Progenitor cell of endocrine pancreas (in vitro differentiated cells): ENCODE measurements at regions not wholly inside any gene's neighbourhood (a gene's known extent, or its start where the extent isn't known, plus 50 kb on each side); places are given as distances from the start of the nearest gene placed in this dataset.

Experiments
- DNase-seq: peaks from one replicate; pipeline ENCODE4 v3.0.0; 2021; ENCODE audit warnings: low spot score; ENCODE audit not compliant: unreplicated experiment
- H3K27ac Mint-ChIP-seq: 2 replicates; pipeline ENCODE4 v1.8.0; 2021; ENCODE audit warnings: mild to moderate bottlenecking, moderate library complexity, mixed read lengths
- H3K27me3 Mint-ChIP-seq: 2 replicates; pipeline ENCODE4 v1.8.0; 2021; ENCODE audit warnings: mixed read lengths
- H3K36me3 Mint-ChIP-seq: 2 replicates; pipeline ENCODE4 v1.8.0; 2022; ENCODE audit warnings: mixed read lengths; ENCODE audit not compliant: insufficient read depth
- H3K4me1 Mint-ChIP-seq: 2 replicates; pipeline ENCODE4 v1.8.0; 2021; ENCODE audit warnings: low read depth, mixed read lengths
- H3K4me3 Mint-ChIP-seq: 2 replicates; pipeline ENCODE4 v1.8.0; 2021; ENCODE audit warnings: low read depth, mild to moderate bottlenecking, moderate library complexity, mixed read lengths
- H3K9me3 Mint-ChIP-seq: 2 replicates; pipeline ENCODE4 v1.8.0; 2021; ENCODE audit warnings: low read depth, mixed read lengths
- CTCF ChIP-seq: fragments of 200-600 bp; sonication (generic); IDR thresholded peaks from one replicate; pipeline ENCODE4 v1.5.0; 2021; ENCODE audit warnings: antibody characterized with exemption, mild to moderate bottlenecking; ENCODE audit not compliant: unreplicated experiment

GRCh38 chr12:39161465-39162085 lies 256.2 kb upstream of the CPNE8 start:
- Mint-ChIP-seq H3K27me3 (no peaks in the 10 kb centered on the region), H3K4me3 (no peak overlapping the region), H3K4me1 (no peaks in the 10 kb centered on the region), H3K36me3 (no peaks in the 10 kb centered on the region), H3K9me3 (no peaks in the 10 kb centered on the region), H3K27ac (no peak overlapping the region)
- no peak for TF ChIP-seq CTCF
- no peak for DNase-seq

GRCh38 chr12:39157696-39158342 lies 252.4 kb upstream of the CPNE8 start:
- no peak for TF ChIP-seq CTCF
- Mint-ChIP-seq H3K9me3 (no peaks in the 10 kb centered on the region), H3K36me3 (no peaks in the 10 kb centered on the region), H3K4me1 (no peaks in the 10 kb centered on the region), H3K27ac (no peak overlapping the region), H3K4me3 (no peak overlapping the region), H3K27me3 (no peaks in the 10 kb centered on the region)
- DNase-seq, result no peak

- H3K27ac Mint-ChIP-seq, result no peak overlapping the region
- peaks cover 3% of the 10 kb centered on the region for H3K4me1 Mint-ChIP-seq
- H3K4me3 Mint-ChIP-seq, result peak overlapping the region; percentile 60
- peak; percentile 41 for DNase-seq
- peaks cover 11% of the 10 kb centered on the region for H3K27me3 Mint-ChIP-seq
- peaks cover 3% of the 10 kb centered on the region for H3K36me3 Mint-ChIP-seq
- peak; percentile 65 for TF ChIP-seq CTCF
- H3K9me3 Mint-ChIP-seq, result peaks cover 30% of the 10 kb centered on the region
Measured at GRCh38 chr12:39145175-39145999, 240.0 kb upstream of the CPNE8 start.

- Mint-ChIP-seq H3K4me1 (peaks cover 3% of the 10 kb centered on the region), H3K27me3 (peaks cover 11% of the 10 kb centered on the region), H3K9me3 (peaks cover 24% of the 10 kb centered on the region), H3K36me3 (peaks cover 3% of the 10 kb centered on the region), H3K27ac (no peak overlapping the region), H3K4me3 (no peak overlapping the region)
- TF ChIP-seq CTCF, result no peak
- DNase-seq, result no peak
Measured at GRCh38 chr12:39144613-39145061, 239.2 kb upstream of the CPNE8 start.

GRCh38 chr12:39138268-39138667 lies 232.9 kb upstream of the CPNE8 start:
- Mint-ChIP-seq H3K4me3 (no peak overlapping the region), H3K36me3 (no peaks in the 10 kb centered on the region), H3K27ac (no peak overlapping the region), H3K27me3 (no peaks in the 10 kb centered on the region), H3K4me1 (peaks cover 3% of the 10 kb centered on the region), H3K9me3 (no peaks in the 10 kb centered on the region)
- TF ChIP-seq CTCF, result no peak
- DNase-seq, result no peak
